ENCODE measurements at regions not wholly inside any gene's neighbourhood (a gene's known extent, or its start where the extent isn't known, plus 50 kb on each side); places are given as distances from the start of the nearest gene placed in this dataset.

GRCh38 chr12:104816845-104817503, 141.1 kb downstream of the SLC41A2 start:
- H3K4me3 ChIP-seq (ENCODE audit: low read depth, low read length), result no peak overlapping the region
- TF ChIP-seq, protein P1, sequence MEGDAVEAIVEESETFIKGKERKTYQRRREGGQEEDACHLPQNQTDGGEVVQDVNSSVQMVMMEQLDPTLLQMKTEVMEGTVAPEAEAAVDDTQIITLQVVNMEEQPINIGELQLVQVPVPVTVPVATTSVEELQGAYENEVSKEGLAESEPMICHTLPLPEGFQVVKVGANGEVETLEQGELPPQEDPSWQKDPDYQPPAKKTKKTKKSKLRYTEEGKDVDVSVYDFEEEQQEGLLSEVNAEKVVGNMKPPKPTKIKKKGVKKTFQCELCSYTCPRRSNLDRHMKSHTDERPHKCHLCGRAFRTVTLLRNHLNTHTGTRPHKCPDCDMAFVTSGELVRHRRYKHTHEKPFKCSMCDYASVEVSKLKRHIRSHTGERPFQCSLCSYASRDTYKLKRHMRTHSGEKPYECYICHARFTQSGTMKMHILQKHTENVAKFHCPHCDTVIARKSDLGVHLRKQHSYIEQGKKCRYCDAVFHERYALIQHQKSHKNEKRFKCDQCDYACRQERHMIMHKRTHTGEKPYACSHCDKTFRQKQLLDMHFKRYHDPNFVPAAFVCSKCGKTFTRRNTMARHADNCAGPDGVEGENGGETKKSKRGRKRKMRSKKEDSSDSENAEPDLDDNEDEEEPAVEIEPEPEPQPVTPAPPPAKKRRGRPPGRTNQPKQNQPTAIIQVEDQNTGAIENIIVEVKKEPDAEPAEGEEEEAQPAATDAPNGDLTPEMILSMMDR (IDR thresholded peaks at IDR 0.05; ENCODE audit: low read depth, low read length), result no peak
- DNase-seq (ENCODE audit: low read depth, low spot score), result no peak
- in situ Hi-C loops (cut with HindIII; ENCODE audit: low sequenced_read_pairs), result no loop called here

GRCh38 chr12:104815935-104816334, 142.2 kb downstream of the SLC41A2 start:
- TF ChIP-seq, protein P1 (IDR thresholded peaks at IDR 0.05; ENCODE audit: low read depth, low read length), result no peak
- in situ Hi-C loops (cut with HindIII; ENCODE audit: low sequenced_read_pairs), result no loop called here
- no peak for DNase-seq (ENCODE audit: low read depth, low spot score)
- H3K4me3 ChIP-seq (ENCODE audit: low read depth, low read length), result no peak overlapping the region

DNA sequence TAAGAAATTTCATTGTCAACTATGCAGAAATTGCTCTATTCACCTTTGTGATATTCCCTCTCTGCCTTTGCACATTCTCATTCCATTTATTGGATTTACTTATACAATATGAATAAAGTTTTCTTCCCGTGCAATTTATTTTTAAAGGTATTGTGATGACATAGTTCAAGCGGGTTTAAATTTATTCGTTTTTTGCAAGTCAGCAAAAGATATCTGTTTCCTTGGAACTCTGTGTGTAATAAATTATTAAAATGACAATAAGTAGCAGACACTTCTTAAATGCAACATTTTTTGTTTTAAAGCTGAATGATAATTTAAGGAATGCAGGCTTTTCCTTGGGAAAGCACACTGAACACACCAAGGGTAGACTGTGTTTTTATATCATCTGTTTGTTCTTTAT, 143.1 kb downstream of the SLC41A2 start:
- TF ChIP-seq, protein P1 (IDR thresholded peaks at IDR 0.05; ENCODE audit: low read depth, low read length), result no peak
- in situ Hi-C loops (cut with HindIII; ENCODE audit: low sequenced_read_pairs), result no loop called here

More for the DNA sequence above, 143.1 kb downstream of the SLC41A2 start:
- DNase-seq (ENCODE audit: low read depth, low spot score), result no peak
- no peak overlapping the region for H3K4me3 ChIP-seq (ENCODE audit: low read depth, low read length)
